Immature natural killer cell (primary cell): ENCODE measurements at regions not wholly inside any gene's neighbourhood (a gene's known extent, or its start where the extent isn't known, plus 50 kb on each side); places are given as distances from the start of the nearest gene placed in this dataset.
"Not testable (repeated sequence)": the region's sequence is repeated elsewhere in the genome, so short reads cannot be mapped to it uniquely, and the experiment has no call there.

ENCODE experiments used
- DNase-seq, 3 donors: peaks; one replicate each; pipeline ENCODE4 v3.0.0; 2022; ENCODE audit warnings: mixed read lengths in 1 of 3
- H3K27ac Mint-ChIP-seq, 6 donors: one replicate each; pipeline ENCODE4 v1.8.0; 2020; ENCODE audit warnings: mixed read lengths in 6 of 6, mild to moderate bottlenecking in 5 of 6, inconsistent platforms in 4 of 6, moderate library complexity in 3 of 6
- H3K27me3 Mint-ChIP-seq, 3 donors: one replicate each; pipeline ENCODE4 v1.8.0; 2020 to 2021; ENCODE audit warnings: low read depth in 3 of 3, mild to moderate bottlenecking in 3 of 3, mixed read lengths in 3 of 3, moderate library complexity in 3 of 3, inconsistent platforms in 1 of 3
- H3K36me3 Mint-ChIP-seq, 3 donors: one replicate each; pipeline ENCODE4 v1.8.0; 2020; ENCODE audit warnings: mixed read lengths in 3 of 3, inconsistent platforms in 2 of 3, mild to moderate bottlenecking in 2 of 3
- H3K4me1 Mint-ChIP-seq, 2 donors: one replicate each; pipeline ENCODE4 v1.8.0; 2020; ENCODE audit warnings: inconsistent platforms in 2 of 2, mild to moderate bottlenecking in 2 of 2, mixed read lengths in 2 of 2, moderate library complexity in 1 of 2
- H3K4me3 Mint-ChIP-seq, 5 donors: one replicate each; pipeline ENCODE4 v1.8.0; 2020; ENCODE audit warnings: mild to moderate bottlenecking in 5 of 5, mixed read lengths in 5 of 5, inconsistent platforms in 3 of 5, moderate library complexity in 3 of 5
- H3K9me3 Mint-ChIP-seq, 6 donors: one replicate each; pipeline ENCODE4 v1.8.0; 2020; ENCODE audit warnings: mild to moderate bottlenecking in 6 of 6, mixed read lengths in 6 of 6, inconsistent platforms in 4 of 6, moderate library complexity in 3 of 6

DNA sequence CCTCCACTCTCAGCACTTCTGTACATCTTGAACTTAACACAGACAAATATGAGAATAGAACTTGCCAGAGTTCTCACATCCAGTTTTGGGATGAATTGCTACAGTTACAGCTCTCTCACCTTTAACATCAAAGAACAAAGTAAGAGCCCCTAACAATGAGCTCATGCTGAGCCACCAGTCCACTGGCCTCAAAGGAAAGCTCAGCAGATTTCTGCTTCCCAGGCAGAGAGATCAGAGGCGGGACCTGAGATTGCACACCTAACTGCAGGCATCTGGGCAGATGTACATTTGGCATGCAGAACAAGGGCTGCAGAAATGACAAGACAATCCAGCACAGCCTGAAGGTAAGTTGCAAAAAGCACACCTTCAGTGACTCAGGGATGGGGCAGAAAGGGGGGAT, 300.9 kb downstream of the MRPS30 start:
- Mint-ChIP-seq H3K27ac (no peak overlapping the region), H3K36me3 (peaks cover 0 to 5% (median 0%) of the 10 kb centered on the region in 3 donors), H3K4me1 (no peaks in the 10 kb centered on the region), H3K4me3 (no peak overlapping the region), H3K9me3 (peaks cover 14 to 56% (median 18%) of the 10 kb centered on the region in 6 donors), H3K27me3 (peaks cover 0 to 4% (median 0%) of the 10 kb centered on the region in 3 donors)
- no peak for DNase-seq

DNA sequence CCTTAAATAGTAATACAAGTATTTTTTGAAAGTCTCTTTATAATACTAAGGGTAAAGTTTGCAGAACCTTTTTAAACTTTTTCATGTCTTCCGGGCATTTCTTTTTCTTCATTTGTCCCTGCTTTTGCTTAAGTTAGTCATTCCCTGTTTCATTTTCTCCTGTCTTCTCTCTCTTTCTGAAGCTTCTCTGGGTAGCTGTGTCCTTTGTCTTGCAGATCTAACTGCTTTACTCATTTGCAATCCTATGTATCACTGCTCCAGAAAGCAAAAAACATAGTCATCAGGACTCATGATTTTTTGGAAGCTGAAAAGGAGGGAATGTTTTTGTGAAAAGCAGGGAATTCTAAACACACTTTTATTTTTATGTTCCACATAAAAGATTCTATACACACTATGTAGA, 301.7 kb downstream of the MRPS30 start:
- Mint-ChIP-seq H3K27me3 (peaks cover 0 to 4% (median 0%) of the 10 kb centered on the region in 3 donors), H3K36me3 (peaks cover 0 to 5% (median 0%) of the 10 kb centered on the region in 3 donors), H3K27ac (no peak overlapping the region), H3K4me1 (no peaks in the 10 kb centered on the region), H3K4me3 (no peak overlapping the region), H3K9me3 (peaks cover 9 to 51% (median 16%) of the 10 kb centered on the region in 6 donors)
- DNase-seq, result no peak

- Mint-ChIP-seq H3K27ac (no peak overlapping the region), H3K9me3 (peaks cover 14 to 48% (median 22%) of the 10 kb centered on the region in 6 donors), H3K36me3 (peaks cover 0 to 3% (median 0%) of the 10 kb centered on the region in 3 donors), H3K27me3 (peaks cover 0 to 4% (median 0%) of the 10 kb centered on the region in 3 donors), H3K4me3 (no peak overlapping the region), H3K4me1 (no peaks in the 10 kb centered on the region)
- DNase-seq, result no peak
Measured at GRCh38 chr5:45113726-45114125, 305.0 kb downstream of the MRPS30 start.

DNA sequence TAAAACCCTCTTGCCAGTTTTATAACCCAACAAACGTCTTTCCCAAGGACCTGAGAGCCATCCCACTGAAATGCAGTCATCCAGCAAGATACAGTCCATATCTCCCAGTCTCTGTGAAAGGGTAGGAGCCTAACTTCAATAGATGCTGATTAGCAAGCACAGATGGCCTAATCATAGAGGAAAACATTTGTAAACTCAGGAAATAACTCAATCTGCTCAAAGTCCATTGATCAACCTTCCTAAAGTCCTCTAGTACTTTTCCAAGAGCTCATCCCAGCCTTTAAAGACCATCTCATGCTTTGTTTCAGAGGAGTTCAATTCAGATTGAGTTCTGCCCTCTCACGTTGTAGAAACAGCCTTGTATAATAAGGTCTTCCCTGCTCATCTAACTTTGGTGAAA, 324.2 kb downstream of the MRPS30 start:
- Mint-ChIP-seq H3K27ac (no peak overlapping the region), H3K27me3 (no peaks in the 10 kb centered on the region), H3K36me3 (no peaks in the 10 kb centered on the region), H3K4me3 (no peak overlapping the region), H3K9me3 (peaks cover 15 to 64% (median 22%) of the 10 kb centered on the region in 6 donors), H3K4me1 (no peaks in the 10 kb centered on the region)
- no peak for DNase-seq

GRCh38 chr5:45162974-45163373, 354.2 kb downstream of the MRPS30 start:
- Mint-ChIP-seq H3K27me3 (no peaks in the 10 kb centered on the region), H3K9me3 (peaks cover 4 to 45% (median 21%) of the 10 kb centered on the region in 6 donors), H3K4me3 (no peak overlapping the region), H3K4me1 (no peaks in the 10 kb centered on the region), H3K27ac (no peak overlapping the region), H3K36me3 (no peaks in the 10 kb centered on the region)
- no peak for DNase-seq

- Mint-ChIP-seq H3K27me3 (peaks cover 0 to 1% (median 0%) of the 10 kb centered on the region in 3 donors), H3K27ac (no peak overlapping the region), H3K36me3 (no peaks in the 10 kb centered on the region), H3K4me1 (no peaks in the 10 kb centered on the region), H3K9me3 (peaks cover 4 to 29% (median 10%) of the 10 kb centered on the region in 6 donors), H3K4me3 (no peak overlapping the region)
- DNase-seq, result no peak
Measured at GRCh38 chr5:45171563-45171962, 362.8 kb downstream of the MRPS30 start.

GRCh38 chr5:45172634-45173033, 363.9 kb downstream of the MRPS30 start:
- H3K36me3 Mint-ChIP-seq, H3K4me1 Mint-ChIP-seq, H3K4me3 Mint-ChIP-seq, H3K27ac Mint-ChIP-seq, DNase-seq, H3K27me3 Mint-ChIP-seq: not testable (repeated sequence)
- peaks cover 2 to 30% (median 6%) of the 10 kb centered on the region in 6 donors for H3K9me3 Mint-ChIP-seq

DNA sequence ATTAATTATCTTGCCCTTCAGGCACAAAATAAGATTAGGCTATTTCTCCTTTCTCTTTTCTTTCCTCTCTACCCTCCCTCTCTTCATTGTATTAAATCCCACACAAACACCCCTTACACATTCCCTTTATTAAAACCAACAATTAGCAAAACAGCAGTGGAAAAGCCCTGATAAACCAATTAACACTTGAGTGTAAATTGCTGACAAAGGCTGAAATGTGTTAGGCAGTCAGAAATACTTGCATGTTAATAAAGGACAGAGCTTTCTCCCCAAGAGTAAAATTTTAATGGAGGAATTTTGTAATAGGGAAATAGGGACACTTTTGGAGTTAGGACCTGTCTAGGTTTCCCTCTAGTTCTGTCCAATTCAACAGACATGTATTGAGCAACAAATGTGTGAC, 370.9 kb downstream of the MRPS30 start:
- Mint-ChIP-seq H3K27me3 (no peaks in the 10 kb centered on the region), H3K36me3 (no peaks in the 10 kb centered on the region), H3K9me3 (peaks cover 10 to 52% (median 25%) of the 10 kb centered on the region in 6 donors), H3K4me3 (no peak overlapping the region), H3K4me1 (no peaks in the 10 kb centered on the region), H3K27ac (no peak overlapping the region)
- no peak for DNase-seq

GRCh38 chr5:45189042-45189441, 380.3 kb downstream of the MRPS30 start:
- no peaks in the 10 kb centered on the region for H3K36me3 Mint-ChIP-seq
- no peak for DNase-seq
- H3K27ac Mint-ChIP-seq, result no peak overlapping the region

DNA sequence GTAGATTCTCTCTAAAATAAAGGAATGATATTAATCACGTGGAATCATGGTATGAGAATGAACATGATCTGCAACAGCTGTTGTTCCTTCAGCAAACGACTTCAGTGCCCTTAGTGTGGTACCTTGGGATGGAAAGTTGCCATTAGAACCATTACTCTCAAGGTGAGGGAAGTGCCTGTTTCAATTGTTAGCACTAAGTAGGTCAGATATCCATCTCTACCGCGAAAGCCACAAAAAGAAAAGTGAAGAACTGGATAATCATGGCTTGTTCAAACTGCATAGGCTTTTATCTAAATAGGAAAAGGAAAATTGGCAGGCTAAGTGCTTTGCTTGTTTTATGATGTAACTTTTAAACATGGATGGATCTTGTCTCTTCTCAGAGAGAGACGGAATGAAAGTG, 380.7 kb downstream of the MRPS30 start:
- no peak overlapping the region for H3K4me3 Mint-ChIP-seq
- H3K27me3 Mint-ChIP-seq, result peaks cover 0 to 3% (median 0%) of the 10 kb centered on the region in 3 donors
- DNase-seq, result no peak
- H3K4me1 Mint-ChIP-seq, result no peaks in the 10 kb centered on the region
- H3K9me3 Mint-ChIP-seq, result peaks cover 5 to 42% (median 17%) of the 10 kb centered on the region in 6 donors
- H3K36me3 Mint-ChIP-seq, result no peaks in the 10 kb centered on the region
- no peak overlapping the region for H3K27ac Mint-ChIP-seq

More at GRCh38 chr5:45189042-45189441, 380.3 kb downstream of the MRPS30 start:
- H3K9me3 Mint-ChIP-seq, result peaks cover 8 to 45% (median 18%) of the 10 kb centered on the region in 6 donors
- no peaks in the 10 kb centered on the region for H3K4me1 Mint-ChIP-seq
- peaks cover 0 to 3% (median 0%) of the 10 kb centered on the region in 3 donors for H3K27me3 Mint-ChIP-seq
- H3K4me3 Mint-ChIP-seq, result no peak overlapping the region

- H3K27me3 Mint-ChIP-seq, result peaks cover 0 to 2% (median 1%) of the 10 kb centered on the region in 3 donors
- no peak overlapping the region for H3K4me3 Mint-ChIP-seq
- DNase-seq, result no peak
- no peaks in the 10 kb centered on the region for H3K4me1 Mint-ChIP-seq
- peaks cover 4 to 59% (median 31%) of the 10 kb centered on the region in 6 donors for H3K9me3 Mint-ChIP-seq
- no peaks in the 10 kb centered on the region for H3K36me3 Mint-ChIP-seq
- H3K27ac Mint-ChIP-seq, result no peak overlapping the region
Measured at GRCh38 chr5:45195026-45195425, 386.3 kb downstream of the MRPS30 start.
